ENCODE measurements at regions not wholly inside any gene's neighbourhood (a gene's known extent, or its start where the extent isn't known, plus 50 kb on each side); places are given as distances from the start of the nearest gene placed in this dataset.
"Not testable (repeated sequence)": the region's sequence is repeated elsewhere in the genome, so short reads cannot be mapped to it uniquely, and the experiment has no call there.

DNA sequence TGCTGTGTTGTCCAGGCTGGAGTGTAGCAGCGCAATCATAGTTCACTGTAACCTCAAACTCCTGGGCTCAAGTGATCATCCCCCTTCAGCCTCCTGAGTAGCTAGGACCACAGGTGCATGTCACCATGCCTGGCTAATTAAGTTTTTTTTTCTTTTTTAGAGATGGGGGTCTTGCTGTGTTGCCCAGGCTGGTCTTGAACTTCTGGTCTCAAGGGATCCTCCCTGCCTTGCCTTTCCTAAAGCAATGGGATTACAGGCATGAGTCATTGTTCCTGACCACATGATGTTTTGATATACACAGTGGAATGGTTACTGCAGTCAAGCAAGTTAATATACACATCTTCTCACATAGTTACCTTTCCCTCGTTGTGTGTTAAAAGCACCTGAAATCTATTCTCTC lies 140.3 kb downstream of the GPR85 start:
- 80 to 96% methylated on average over 2 of the region's 2 CpGs for WGBS, 2 donors (ENCODE audit: low coverage in 1 of 2)
- Histone ChIP-seq H3K27me3 (peaks cover 11% of the 10 kb centered on the region), H3K9me3 (no peaks in the 10 kb centered on the region), H3K4me3 (no peak overlapping the region), H3K27ac (no peak overlapping the region), H3K4me1 (no peaks in the 10 kb centered on the region), H3K36me3 (no peaks in the 10 kb centered on the region)
- no peak for ATAC-seq
- TF ChIP-seq POLR2AphosphoS5 (IDR thresholded peaks at IDR 0.05), result no peak
- TF ChIP-seq, protein P1, sequence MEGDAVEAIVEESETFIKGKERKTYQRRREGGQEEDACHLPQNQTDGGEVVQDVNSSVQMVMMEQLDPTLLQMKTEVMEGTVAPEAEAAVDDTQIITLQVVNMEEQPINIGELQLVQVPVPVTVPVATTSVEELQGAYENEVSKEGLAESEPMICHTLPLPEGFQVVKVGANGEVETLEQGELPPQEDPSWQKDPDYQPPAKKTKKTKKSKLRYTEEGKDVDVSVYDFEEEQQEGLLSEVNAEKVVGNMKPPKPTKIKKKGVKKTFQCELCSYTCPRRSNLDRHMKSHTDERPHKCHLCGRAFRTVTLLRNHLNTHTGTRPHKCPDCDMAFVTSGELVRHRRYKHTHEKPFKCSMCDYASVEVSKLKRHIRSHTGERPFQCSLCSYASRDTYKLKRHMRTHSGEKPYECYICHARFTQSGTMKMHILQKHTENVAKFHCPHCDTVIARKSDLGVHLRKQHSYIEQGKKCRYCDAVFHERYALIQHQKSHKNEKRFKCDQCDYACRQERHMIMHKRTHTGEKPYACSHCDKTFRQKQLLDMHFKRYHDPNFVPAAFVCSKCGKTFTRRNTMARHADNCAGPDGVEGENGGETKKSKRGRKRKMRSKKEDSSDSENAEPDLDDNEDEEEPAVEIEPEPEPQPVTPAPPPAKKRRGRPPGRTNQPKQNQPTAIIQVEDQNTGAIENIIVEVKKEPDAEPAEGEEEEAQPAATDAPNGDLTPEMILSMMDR (IDR thresholded peaks at IDR 0.05), result no peak
- TF ChIP-seq EP300 (IDR thresholded peaks at IDR 0.05), result no peak
- TF ChIP-seq POLR2A (IDR thresholded peaks at IDR 0.05), result no peak

DNA sequence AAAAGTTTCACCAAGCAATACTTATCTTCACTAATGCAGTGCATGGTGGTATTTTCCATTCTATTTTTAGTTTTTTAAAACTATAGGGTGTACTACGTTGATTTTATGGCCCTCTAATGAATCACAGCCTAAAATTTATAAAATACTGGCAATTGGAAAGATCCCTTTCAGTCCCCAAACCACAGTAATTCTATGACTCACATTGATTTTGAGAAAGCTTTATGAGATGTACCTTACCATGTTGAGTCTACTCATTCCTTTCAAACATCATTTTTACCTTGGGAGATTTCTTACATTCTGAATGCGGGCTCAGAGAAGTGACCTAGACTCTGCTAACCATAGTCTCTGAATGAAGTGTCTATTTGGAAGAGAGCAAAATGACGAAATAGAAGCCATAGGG lies 141.6 kb downstream of the GPR85 start:
- Histone ChIP-seq H3K27ac (no peak overlapping the region), H3K27me3 (peaks cover 5% of the 10 kb centered on the region), H3K4me1 (peaks cover 0 to 7% (median 0%) of the 10 kb centered on the region in 3 donors), H3K9me3 (no peaks in the 10 kb centered on the region), H3K36me3 (no peaks in the 10 kb centered on the region), H3K4me3 (no peak overlapping the region)
- TF ChIP-seq EP300 (IDR thresholded peaks at IDR 0.05), result no peak
- TF ChIP-seq, protein P1 (IDR thresholded peaks at IDR 0.05), result no peak
- no peak for TF ChIP-seq POLR2AphosphoS5 (IDR thresholded peaks at IDR 0.05)
- TF ChIP-seq POLR2A (IDR thresholded peaks at IDR 0.05), result no peak
- ATAC-seq, result no peak
- 69 to 80% methylated on average over 3 of the region's 3 CpGs for WGBS, 2 donors (ENCODE audit: low coverage in 1 of 2)

DNA sequence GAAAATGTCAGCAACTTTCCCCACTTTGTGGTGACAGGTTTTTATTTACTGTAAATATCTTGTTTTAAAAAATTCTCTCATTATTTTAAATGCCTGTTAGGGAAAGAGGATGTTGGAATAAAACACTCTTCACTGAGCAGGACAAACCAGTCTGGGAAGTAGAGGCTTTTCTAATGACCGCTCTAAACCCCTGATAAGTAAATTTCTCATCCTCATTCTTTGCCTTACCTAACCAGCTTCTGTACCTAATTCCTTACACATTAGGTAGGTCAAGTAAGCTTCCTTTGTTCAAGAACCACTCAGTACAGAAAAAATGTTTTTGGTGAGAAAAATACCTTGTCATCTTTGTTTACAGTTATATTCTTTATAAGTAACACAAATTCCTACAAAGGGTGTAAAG lies 143.6 kb downstream of the GPR85 start:
- peaks cover 0 to 17% (median 6%) of the 10 kb centered on the region in 3 donors for H3K4me1 ChIP-seq
- no peaks in the 10 kb centered on the region for H3K9me3 ChIP-seq
- 100% methylated on average over 1 of the region's 1 CpG for WGBS, 2 donors (ENCODE audit: low coverage in 1 of 2)
- no peaks in the 10 kb centered on the region for H3K36me3 ChIP-seq
- H3K4me3 ChIP-seq, result no peak overlapping the region
- H3K27ac ChIP-seq, result no peak overlapping the region
- no peaks in the 10 kb centered on the region for H3K27me3 ChIP-seq
- no peak for TF ChIP-seq POLR2AphosphoS5 (IDR thresholded peaks at IDR 0.05)
- no peak for TF ChIP-seq POLR2A (IDR thresholded peaks at IDR 0.05)
- TF ChIP-seq, protein P1 (IDR thresholded peaks at IDR 0.05), result no peak
- ATAC-seq, result no peak

DNA sequence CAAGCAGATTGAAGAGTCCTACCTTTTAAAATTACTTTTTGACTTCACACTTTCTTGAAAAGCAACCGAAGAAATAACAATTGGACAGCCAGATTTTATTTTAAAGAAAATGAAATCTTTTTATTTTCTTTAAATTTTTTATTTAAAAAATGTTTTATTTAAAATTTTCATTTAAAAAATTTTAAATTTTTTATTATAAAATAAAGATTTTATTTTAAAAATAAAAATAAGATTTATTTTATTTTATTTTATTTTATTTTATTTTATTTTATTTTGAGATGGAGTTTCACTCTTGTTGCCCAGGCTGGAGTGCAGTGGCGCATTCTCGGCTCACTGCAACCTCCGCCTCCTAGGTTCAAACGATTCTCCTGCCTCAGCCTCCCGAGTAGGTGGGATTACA lies 144.5 kb downstream of the GPR85 start:
- not testable (repeated sequence) for H3K27me3 ChIP-seq, H3K4me3 ChIP-seq, H3K9me3 ChIP-seq, H3K36me3 ChIP-seq, ATAC-seq, H3K27ac ChIP-seq
- WGBS, 2 donors (ENCODE audit: low coverage in 1 of 2), result 84 to 89% methylated on average over 2 to 6 of the region's 6 CpGs
- peaks cover 0 to 26% (median 7%) of the 10 kb centered on the region in 3 donors for H3K4me1 ChIP-seq

DNA sequence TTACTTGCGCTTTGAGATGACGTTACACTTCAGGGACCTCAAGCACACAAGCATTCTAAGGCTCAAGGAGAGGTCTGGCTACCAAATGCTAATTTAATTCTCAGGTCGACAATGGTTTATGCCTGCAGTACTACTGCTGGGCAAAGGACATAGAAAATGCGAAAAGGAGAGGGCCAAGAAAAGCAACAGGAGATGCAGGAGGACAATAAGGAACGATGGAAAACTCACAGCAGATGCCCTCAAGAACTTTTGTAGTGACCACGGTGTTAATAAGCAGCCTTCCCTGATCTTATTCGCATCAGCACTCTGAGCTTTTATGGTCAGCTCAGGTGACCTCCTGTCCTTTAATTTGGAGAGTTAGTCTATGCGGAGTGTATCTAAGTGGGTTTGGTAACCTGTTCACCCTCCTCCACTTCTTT lies 146.3 kb downstream of the GPR85 start:
- peaks cover 0 to 38% (median 7%) of the 10 kb centered on the region in 3 donors for H3K4me1 ChIP-seq
- WGBS, 2 donors (ENCODE audit: low coverage in 1 of 2), result 4 to 39% methylated on average over 5 to 8 of the region's 8 CpGs

More for the DNA sequence above, 146.3 kb downstream of the GPR85 start:
- H3K36me3 ChIP-seq, result no peaks in the 10 kb centered on the region
- peak overlapping the region; percentile 62 to 71 for H3K4me3 ChIP-seq
- no peak for TF ChIP-seq EP300 (IDR thresholded peaks at IDR 0.05)
- TF ChIP-seq, protein P1 (IDR thresholded peaks at IDR 0.05), result no peak
- TF ChIP-seq POLR2AphosphoS5 (IDR thresholded peaks at IDR 0.05), result no peak
- no peak for TF ChIP-seq POLR2A (IDR thresholded peaks at IDR 0.05)
- no peaks in the 10 kb centered on the region for H3K9me3 ChIP-seq
- no peaks in the 10 kb centered on the region for H3K27me3 ChIP-seq
- ATAC-seq, result peak; percentile 48
- peak overlapping the region; percentile 79 to 88 (median 82) for H3K27ac ChIP-seq

Measured in gastroesophageal sphincter (tissue), 4 donors.